H54 (cell line): ENCODE measurements at regions not wholly inside any gene's neighbourhood (a gene's known extent, or its start where the extent isn't known, plus 50 kb on each side); places are given as distances from the start of the nearest gene placed in this dataset.

Source experiments
- DNase-seq: peaks from one replicate; pipeline ENCODE4 v3.0.0; 2011; ENCODE audit warnings: low spot score, mixed read lengths; ENCODE audit not compliant: insufficient read length
- FAIRE-seq: peaks from 3 replicates; lab custom pipeline; 2011; peaks lifted over from hg19 to GRCh38; lab: Jason Lieb, UNC
- POLR2A ChIP-seq: IDR thresholded peaks from 2 replicates; pipeline ENCODE4 v1.6.1; 2011; ENCODE audit warnings: low read depth, mild to moderate bottlenecking, low read length

- no peak for TF ChIP-seq POLR2A
- FAIRE-seq: no peak
Measured at GRCh38 chr2:21687589-21687988, 563.8 kb downstream of the TDRD15 start.

GRCh38 chr2:21690005-21690404, 566.2 kb downstream of the TDRD15 start:
- no peak for TF ChIP-seq POLR2A
- DNase-seq (no peak), FAIRE-seq (no peak)

More at GRCh38 chr2:21687589-21687988, 563.8 kb downstream of the TDRD15 start:
- DNase-seq: no peak

- no peak for DNase-seq
- FAIRE-seq: no peak
- no peak for TF ChIP-seq POLR2A
Measured at GRCh38 chr2:21693081-21693480, 569.3 kb downstream of the TDRD15 start.

- DNase-seq: no peak
- TF ChIP-seq POLR2A: no peak
- no peak for FAIRE-seq
Measured at GRCh38 chr2:21694079-21694878, 570.5 kb downstream of the TDRD15 start.

- FAIRE-seq: no peak
- DNase-seq: no peak
- no peak for TF ChIP-seq POLR2A
Measured at GRCh38 chr2:21696900-21697299, 573.1 kb downstream of the TDRD15 start.

GRCh38 chr2:21700644-21701043, 576.9 kb downstream of the TDRD15 start:
- FAIRE-seq (no peak), DNase-seq (no peak)
- TF ChIP-seq POLR2A: no peak

DNA sequence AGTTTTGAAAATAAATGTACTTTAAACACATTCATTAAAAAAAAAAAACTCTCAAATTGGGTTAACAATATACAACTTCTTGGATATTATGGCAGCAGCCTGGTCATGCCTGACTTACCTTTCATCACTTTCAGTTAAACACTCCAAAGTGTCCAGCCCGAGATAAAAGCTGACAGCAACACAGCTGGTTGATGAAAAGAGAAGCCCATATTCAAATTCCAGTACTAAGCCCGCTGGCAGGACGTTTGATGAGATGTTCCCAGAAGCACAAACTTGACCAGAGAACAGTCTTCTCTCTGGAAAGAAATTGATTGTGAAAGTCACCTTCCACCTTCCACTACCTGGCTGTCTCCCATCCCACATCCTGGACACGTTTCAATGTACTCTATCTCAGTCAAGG, 586.3 kb downstream of the TDRD15 start:
- no peak for FAIRE-seq
- TF ChIP-seq POLR2A: no peak
- DNase-seq: no peak

DNA sequence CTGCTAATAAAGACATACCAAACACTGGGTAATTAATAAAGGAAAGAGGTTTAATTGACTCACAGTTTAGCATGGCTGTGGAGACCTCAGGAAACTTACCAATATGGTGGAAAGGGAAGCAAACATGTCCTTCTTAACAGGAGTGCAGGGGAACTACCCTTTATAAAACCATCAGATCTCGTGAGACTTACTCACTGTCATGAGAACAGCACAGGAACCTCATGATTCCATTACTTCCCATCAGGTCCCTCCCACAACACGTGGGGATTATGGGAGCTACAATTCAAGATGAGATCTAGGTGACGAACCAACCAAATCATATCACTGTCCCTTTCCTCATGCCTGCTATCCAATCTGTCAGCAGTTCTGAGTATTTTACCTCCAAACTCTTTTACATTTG, 586.7 kb downstream of the TDRD15 start:
- TF ChIP-seq POLR2A: no peak
- DNase-seq (no peak), FAIRE-seq (peak; percentile 73)

DNA sequence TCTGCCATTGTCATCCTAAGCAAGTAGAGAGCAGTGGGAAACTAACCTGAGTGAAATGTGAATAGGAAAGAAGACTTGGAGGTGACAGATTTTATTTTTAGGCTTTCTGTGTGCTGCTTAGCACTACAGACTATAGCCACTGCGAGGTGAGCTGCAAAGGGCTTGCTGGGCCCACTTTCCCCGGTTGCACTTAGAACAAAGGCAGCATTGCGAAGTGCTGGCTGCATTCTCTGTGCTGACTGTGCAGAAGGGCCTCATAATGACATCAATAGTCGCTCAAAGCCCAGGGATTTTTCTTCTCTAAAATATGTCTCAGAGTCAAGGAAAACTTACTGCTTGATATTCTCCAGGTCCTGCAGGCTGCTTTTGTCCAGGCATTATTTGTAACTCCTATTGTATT, 592.1 kb downstream of the TDRD15 start:
- DNase-seq (no peak), FAIRE-seq (no peak)
- TF ChIP-seq POLR2A: no peak

DNA sequence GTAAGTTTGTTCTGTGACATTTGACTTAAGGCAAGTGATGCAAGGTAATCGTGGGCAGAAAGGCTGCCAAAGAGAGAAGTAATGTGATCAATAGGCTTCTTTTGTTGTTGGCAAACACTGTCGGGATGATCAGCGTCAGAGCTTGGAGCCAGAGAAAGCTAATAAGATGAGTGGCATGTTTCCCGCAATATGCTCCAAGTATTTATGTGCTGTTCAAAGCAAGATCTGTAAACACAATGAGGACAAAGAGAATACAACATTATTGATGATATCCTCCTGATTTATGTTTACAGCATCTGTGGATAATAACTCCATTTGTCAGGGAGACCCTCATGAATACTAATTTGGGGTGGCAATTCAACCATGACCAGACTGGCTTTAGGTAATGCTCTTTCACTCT, 603.3 kb downstream of the TDRD15 start:
- no peak for TF ChIP-seq POLR2A
- DNase-seq (no peak), FAIRE-seq (no peak)

- no peak for TF ChIP-seq POLR2A
- FAIRE-seq (no peak), DNase-seq (no peak)
Measured at GRCh38 chr2:21728133-21728532, 604.4 kb downstream of the TDRD15 start.

DNA sequence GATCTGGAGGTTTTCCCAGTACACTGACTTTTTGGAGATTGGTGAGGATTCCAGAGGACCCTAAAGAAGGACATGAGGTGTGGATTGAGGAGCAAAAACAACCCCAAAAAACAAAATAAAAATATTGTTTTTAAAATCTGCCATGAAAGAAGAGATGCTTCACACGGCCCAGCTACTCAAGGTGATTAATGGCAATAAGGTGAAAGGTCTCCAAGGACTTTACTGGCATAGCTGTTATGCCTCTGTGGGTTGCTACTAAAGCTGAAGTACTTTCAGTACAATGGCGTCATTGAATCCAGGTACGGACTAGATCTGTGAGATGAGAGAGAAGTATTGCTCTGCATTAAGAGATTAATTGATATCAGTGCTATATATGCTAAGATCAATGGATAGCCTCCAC, 606.4 kb downstream of the TDRD15 start:
- no peak for TF ChIP-seq POLR2A
- DNase-seq (no peak), FAIRE-seq (no peak)

DNA sequence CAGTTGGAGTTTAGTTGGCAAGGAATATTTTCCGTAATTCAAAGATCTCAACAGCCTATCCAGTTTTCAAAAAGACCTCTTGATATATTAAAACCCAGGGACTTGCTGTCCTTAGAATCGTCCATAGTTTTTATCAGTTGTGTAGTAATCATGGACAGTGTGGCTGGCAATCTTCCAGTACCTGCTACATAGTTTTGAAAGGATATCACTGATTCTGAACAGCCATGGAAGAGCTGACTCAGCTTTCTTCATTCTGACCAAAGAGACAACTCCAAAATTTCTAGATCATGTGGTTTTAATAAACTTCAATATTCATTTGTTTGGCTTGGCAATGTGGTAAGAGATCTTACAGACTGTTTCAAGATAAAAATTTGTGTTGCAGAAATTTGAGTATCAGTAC, 616.7 kb downstream of the TDRD15 start:
- FAIRE-seq (no peak), DNase-seq (no peak)
- TF ChIP-seq POLR2A: no peak

GRCh38 chr2:21746499-21746898, 622.7 kb downstream of the TDRD15 start:
- DNase-seq: no peak
- no peak for FAIRE-seq
- no peak for TF ChIP-seq POLR2A

GRCh38 chr2:21748501-21748900, 624.7 kb downstream of the TDRD15 start:
- no peak for DNase-seq
- no peak for FAIRE-seq
- TF ChIP-seq POLR2A: no peak
